Breast epithelium (tissue), 3 donors: ENCODE measurements at regions not wholly inside any gene's neighbourhood (a gene's known extent, or its start where the extent isn't known, plus 50 kb on each side); places are given as distances from the start of the nearest gene placed in this dataset.

Experiments used
- POLR2A ChIP-seq: fragments of 450-650 bp; IDR thresholded peaks from one replicate; pipeline ENCODE4 v1.6.1; 2016; ENCODE audit warnings: antibody characterized with exemption, mild to moderate bottlenecking, moderate library complexity
- TF ChIP-seq, protein P1 (sequence below), 3 donors: fragments of 450-650 bp; IDR thresholded peaks; one replicate each; pipeline ENCODE4 v1.5.1; 2016 to 2017; ENCODE audit warnings: antibody characterized with exemption in 3 of 3, mild to moderate bottlenecking in 3 of 3, moderate library complexity in 3 of 3

GRCh38 chr4:13992975-13993520 lies 365.5 kb upstream of the BOD1L1 start:
- no peak for TF ChIP-seq POLR2A
- TF ChIP-seq, protein P1, sequence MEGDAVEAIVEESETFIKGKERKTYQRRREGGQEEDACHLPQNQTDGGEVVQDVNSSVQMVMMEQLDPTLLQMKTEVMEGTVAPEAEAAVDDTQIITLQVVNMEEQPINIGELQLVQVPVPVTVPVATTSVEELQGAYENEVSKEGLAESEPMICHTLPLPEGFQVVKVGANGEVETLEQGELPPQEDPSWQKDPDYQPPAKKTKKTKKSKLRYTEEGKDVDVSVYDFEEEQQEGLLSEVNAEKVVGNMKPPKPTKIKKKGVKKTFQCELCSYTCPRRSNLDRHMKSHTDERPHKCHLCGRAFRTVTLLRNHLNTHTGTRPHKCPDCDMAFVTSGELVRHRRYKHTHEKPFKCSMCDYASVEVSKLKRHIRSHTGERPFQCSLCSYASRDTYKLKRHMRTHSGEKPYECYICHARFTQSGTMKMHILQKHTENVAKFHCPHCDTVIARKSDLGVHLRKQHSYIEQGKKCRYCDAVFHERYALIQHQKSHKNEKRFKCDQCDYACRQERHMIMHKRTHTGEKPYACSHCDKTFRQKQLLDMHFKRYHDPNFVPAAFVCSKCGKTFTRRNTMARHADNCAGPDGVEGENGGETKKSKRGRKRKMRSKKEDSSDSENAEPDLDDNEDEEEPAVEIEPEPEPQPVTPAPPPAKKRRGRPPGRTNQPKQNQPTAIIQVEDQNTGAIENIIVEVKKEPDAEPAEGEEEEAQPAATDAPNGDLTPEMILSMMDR (IDR thresholded peaks at IDR 0.05), result no peak
